NCI-H446 treated with DMSO at 0.1 percent for 48 hours (cell line): ENCODE measurements at regions not wholly inside any gene's neighbourhood (a gene's known extent, or its start where the extent isn't known, plus 50 kb on each side); places are given as distances from the start of the nearest gene placed in this dataset.
"Not testable (repeated sequence)": the region's sequence is repeated elsewhere in the genome, so short reads cannot be mapped to it uniquely, and the experiment has no call there.

Source experiments
- DNase-seq: peaks from one replicate; lab custom pipeline; 2025; lab: John Stamatoyannopoulos, UW

DNA sequence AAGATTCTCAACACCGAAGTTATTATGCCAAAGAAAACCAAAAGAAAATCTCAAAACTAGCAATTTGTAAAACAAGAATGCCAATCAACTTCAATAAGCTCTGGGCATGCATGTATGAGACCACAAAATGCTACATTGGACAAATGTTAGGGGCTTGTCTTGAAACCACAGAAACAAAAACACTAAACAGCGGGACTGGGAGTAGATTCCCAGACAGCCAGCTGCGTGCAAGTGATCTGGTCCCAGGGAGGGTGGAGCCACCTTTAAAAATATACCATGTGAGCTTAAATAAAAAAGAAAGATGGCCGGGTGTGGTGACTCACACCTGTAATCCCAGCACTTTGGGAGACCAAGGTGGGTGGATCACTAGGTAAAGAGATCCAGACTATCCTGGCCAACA is 163.6 kb upstream of the PRICKLE2 start:
- DNase-seq, result no peak

GRCh38 chr3:64387688-64388087 is 162.4 kb upstream of the PRICKLE2 start:
- DNase-seq, result no peak

DNA sequence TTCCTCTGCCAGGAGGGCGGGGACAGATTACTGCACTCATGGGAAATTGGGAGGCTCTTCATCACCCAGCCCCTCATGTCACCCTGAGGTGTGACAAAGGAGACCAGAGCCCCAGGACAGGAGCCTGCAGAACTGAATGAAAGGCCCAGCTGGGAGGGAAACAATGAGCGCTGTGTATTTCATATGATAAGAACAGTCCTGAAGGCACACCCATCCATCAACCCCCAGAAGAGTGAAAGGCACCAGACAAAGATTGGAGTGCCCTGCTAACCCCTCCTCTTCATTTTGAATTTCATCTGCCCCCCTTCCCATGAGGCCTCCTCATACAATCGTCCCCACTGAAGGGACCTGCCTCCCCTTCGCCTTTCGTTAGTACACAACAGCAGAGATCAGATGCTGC is 160.0 kb upstream of the PRICKLE2 start:
- DNase-seq, result no peak

- no peak for DNase-seq
Observed at GRCh38 chr3:64384561-64384960, 159.3 kb upstream of the PRICKLE2 start.

- no peak for DNase-seq
Observed at GRCh38 chr3:64382153-64382552, 156.9 kb upstream of the PRICKLE2 start.

DNA sequence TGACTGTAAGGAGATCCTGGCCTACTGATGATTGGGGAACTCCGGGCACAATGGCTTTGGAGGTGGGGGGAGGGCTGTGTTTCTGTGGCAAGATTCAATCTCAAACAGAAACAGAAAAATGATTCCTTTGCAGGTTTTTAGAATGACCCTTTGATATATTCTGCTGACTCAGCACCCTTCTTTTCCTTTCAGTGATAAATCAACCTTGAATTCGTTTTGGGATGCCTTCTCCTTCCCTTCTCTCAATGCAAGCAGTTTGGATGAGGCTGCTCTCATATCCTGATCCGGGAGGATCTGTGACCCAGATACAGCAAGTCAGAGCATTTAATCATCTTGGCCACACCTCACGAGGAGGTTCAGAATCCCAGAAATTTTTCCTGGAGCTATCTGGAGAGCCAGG is 156.1 kb upstream of the PRICKLE2 start:
- no peak for DNase-seq

GRCh38 chr3:64380546-64380945 is 155.3 kb upstream of the PRICKLE2 start:
- DNase-seq, result no peak

GRCh38 chr3:64379221-64379620 is 154.0 kb upstream of the PRICKLE2 start:
- no peak for DNase-seq

- DNase-seq, result no peak
Observed at GRCh38 chr3:64377942-64378341, 152.7 kb upstream of the PRICKLE2 start.

- DNase-seq, result no peak
Observed at GRCh38 chr3:64375737-64376136, 150.5 kb upstream of the PRICKLE2 start.

DNA sequence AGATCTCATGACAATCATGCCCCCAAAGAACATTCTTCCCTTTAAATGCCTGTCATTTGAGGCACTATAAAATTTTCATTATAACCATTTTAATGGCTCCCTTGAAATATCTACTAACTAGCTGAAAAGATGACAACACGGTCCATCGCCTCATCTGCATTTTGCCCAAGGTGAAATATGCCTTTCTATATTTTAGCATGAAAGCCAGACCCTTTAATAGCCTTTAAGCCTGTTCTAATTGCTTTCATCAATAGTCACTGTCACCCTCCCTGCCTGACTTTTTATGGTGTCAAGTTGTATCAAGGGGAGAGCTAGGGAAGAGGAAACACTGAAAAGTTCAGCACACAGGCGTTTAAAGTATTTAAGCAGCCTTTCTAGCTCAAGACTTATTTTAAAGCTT is 144.1 kb upstream of the PRICKLE2 start:
- DNase-seq, result no peak

DNA sequence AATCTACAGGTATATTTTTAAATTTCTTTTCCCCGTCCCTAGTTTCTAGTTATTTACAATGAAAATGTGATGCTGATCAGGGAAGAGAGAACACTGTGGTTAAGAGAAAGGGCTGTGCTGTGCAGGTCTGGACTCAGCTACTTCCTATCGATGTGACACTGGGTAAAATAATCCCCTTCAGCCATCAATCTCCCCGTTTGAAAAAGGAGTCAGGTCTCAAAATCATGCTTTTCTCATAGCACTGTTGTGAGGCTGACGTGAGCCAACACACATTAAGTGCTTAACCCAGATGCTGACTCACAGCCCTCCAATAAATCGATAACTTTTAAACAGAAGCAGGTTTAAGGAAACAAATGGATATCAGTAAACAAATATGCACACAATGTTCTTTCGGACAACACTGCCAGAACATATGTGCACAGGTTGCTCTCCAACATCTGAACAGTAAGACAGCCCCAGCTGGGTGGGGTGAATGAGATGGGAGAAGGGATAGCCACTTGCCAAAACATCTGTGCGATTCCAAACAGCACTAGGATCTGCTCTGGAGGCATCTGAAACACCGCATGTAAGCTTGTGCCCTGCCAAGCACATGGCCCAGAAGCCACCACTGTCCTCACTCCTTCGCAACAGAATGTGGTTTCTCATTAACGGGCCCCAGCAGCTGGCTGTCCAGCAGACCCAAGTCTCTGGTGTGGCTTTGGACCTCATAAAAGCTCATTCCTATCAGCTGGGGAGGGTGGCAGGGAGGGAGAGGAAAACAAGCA is 143.2 kb upstream of the PRICKLE2 start:
- no peak for DNase-seq

GRCh38 chr3:64365877-64366276 is 140.6 kb upstream of the PRICKLE2 start:
- DNase-seq, result no peak

- DNase-seq, result no peak
Observed at GRCh38 chr3:64363842-64364241, 138.6 kb upstream of the PRICKLE2 start.

- no peak for DNase-seq
Observed at GRCh38 chr3:64361962-64362735, 136.9 kb upstream of the PRICKLE2 start.

DNA sequence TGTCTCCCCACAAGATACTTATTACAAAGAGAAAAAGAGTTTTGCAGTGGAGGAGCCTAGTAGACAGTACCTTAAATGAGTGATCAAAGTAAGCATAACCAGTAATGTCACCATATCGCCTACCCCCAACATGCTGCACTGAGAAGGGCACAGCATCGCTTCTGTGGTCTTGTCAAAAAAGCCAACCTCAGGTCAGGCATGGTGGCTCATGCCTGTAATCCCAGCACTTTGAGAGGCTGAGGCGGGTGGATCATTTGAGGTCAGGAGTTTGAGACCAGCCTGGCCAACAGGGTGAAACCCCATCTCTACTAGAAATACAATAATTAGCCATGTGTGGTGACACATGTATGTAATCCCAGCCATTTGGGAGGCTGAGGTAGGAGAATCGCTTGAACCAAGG is 135.8 kb upstream of the PRICKLE2 start:
- not testable (repeated sequence) for DNase-seq

DNA sequence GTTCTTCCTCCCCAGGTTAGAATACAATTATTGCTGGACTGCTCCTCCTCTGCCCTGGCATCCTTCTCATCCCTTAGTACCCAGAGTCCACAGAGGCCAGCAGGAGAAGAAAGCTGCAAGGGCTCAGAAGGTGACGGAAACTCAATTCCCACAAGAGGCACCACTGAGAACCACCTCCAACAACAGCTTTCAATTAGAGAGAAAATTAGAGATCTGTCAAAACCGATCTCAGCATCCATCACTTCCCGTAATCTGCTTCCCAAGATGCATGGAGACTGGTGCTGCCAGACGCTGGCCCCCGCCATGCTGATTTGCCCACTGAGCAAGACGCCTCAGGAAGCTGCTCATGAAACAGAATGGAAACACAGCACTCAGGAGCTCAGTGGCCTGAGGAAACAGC is 135.0 kb upstream of the PRICKLE2 start:
- no peak for DNase-seq

DNA sequence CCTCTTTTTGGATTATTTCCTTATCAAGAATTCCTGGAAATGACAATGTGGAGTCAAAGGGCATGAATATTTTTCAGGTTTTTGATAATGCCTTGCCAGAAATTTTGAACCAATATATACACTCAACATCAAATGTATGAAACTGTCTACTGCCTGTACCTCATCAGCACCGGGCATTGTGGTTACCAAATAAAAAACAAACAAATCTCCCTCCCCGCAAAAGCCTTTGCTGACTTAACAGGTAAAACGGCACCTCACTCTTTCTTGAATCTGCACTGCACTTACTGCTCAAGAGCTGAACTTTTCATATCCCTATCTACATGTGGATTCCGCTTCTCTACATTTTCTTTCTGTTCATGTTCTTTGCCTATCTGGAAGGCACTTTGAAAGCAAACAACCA is 134.5 kb upstream of the PRICKLE2 start:
- DNase-seq, result no peak

GRCh38 chr3:64358853-64359252 is 133.6 kb upstream of the PRICKLE2 start:
- DNase-seq, result no peak

- no peak for DNase-seq
Observed at GRCh38 chr3:64358176-64358575, 132.9 kb upstream of the PRICKLE2 start.

DNA sequence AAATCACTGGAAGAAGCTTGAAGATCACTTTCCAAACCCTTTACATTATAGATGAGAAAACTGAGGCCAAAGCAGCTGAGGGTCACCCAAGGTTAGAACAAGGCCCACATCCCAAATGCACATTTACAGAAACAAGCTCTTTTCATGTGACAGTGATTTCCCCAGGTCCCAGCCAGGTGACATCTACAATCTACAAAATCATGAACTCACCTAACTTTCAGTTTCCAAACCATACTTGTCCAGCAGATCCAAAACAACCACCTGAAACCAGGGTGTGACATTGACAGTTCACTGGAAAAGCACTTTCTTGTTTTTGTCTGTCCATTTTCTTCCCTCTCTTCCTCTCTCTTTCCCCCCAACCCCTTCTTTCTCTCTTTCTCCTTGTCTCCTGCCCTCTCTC is 132.2 kb upstream of the PRICKLE2 start:
- DNase-seq, result no peak

DNA sequence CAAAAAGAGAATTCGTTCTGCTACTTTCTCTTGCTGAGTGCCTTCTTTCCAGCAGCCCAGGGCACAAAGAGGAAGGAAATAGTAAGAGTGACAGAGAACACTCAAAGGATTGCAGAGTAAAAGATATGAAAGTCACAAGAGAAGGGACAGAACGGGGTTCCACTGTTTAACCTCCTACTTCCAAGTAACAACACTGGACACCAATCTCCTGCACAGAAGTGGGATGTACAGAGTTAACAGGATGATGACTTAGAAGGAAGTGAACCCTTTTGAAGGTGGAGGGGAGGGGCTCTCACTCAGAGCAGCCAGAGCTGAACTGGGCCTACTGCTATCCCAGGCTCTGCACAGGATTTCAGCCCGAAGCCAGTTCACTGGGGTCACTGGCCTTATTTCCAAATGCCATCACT is 130.1 kb upstream of the PRICKLE2 start:
- DNase-seq, result no peak

DNA sequence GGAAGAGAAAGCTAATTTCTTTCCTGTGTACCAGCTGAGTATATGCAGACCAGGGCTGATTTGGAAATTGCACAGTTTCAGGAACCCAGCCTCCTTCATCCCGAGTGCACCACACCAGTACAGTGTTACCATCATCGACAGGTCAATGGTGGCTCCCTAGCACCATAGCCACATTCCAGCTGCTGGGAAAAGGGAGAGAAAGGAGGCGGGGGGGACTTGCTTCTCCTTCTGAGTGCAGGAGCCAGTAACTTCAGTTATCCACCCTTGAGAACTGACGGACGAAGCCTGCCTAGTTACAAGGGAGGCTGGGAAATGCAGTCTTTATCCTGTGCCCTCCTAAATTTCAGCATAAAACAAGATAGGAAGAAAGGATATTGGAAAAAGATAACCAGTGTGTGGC is 129.7 kb upstream of the PRICKLE2 start:
- no peak for DNase-seq

DNA sequence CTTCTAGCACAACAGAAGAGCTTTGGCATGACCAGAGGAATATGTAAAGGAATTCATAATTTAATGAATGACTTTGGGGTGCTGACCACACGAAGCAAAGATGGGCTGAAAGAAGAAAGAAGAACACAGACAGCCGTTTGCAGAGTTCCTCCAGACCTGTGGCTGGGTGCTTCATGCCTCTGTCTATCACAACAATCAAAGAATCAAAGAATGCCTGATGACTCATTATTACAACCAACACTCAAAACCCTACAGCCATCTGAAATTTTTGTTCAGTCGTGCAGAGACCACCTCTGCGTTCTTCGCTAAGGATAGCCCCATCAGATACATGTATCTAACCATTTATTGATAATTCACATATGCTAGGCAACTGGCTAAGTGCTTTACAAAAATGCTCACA is 129.0 kb upstream of the PRICKLE2 start:
- no peak for DNase-seq
